ENCODE measurements at regions not wholly inside any gene's neighbourhood (a gene's known extent, or its start where the extent isn't known, plus 50 kb on each side); places are given as distances from the start of the nearest gene placed in this dataset.

GRCh38 chr16:10317425-10318001 is 68.3 kb upstream of the ATF7IP2 start:
- H3K4me3 ChIP-seq = no peak overlapping the region
- intact Hi-C loops (cut with micrococcal nuclease; ENCODE audit: unreplicated experiment) = no loop called here
- TF ChIP-seq, protein P1, sequence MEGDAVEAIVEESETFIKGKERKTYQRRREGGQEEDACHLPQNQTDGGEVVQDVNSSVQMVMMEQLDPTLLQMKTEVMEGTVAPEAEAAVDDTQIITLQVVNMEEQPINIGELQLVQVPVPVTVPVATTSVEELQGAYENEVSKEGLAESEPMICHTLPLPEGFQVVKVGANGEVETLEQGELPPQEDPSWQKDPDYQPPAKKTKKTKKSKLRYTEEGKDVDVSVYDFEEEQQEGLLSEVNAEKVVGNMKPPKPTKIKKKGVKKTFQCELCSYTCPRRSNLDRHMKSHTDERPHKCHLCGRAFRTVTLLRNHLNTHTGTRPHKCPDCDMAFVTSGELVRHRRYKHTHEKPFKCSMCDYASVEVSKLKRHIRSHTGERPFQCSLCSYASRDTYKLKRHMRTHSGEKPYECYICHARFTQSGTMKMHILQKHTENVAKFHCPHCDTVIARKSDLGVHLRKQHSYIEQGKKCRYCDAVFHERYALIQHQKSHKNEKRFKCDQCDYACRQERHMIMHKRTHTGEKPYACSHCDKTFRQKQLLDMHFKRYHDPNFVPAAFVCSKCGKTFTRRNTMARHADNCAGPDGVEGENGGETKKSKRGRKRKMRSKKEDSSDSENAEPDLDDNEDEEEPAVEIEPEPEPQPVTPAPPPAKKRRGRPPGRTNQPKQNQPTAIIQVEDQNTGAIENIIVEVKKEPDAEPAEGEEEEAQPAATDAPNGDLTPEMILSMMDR (conservative IDR thresholded peaks at IDR 0.05) = no peak
- TF ChIP-seq EZH2 (IDR thresholded peaks at IDR 0.05; ENCODE audit: low read depth) = no peak
- H3K27me3 ChIP-seq (ENCODE audit: insufficient read depth, low read depth) = no peaks in the 10 kb centered on the region
- no peaks in the 10 kb centered on the region for H3F3A ChIP-seq (ENCODE audit: insufficient read depth, low read depth)
- H2AFZ ChIP-seq = no peak overlapping the region
- no peaks in the 10 kb centered on the region for H3K36me3 ChIP-seq (ENCODE audit: low read depth)
- no peaks in the 10 kb centered on the region for H4K20me1 ChIP-seq (ENCODE audit: insufficient read depth)
- no peaks in the 10 kb centered on the region for H3K9me3 ChIP-seq (ENCODE audit: insufficient read depth, low read depth)
- no peaks in the 10 kb centered on the region for H3K4me1 ChIP-seq (replicated peaks; ENCODE audit: insufficient read depth)
- H3K9me2 ChIP-seq (ENCODE audit: insufficient read depth) = no peaks in the 10 kb centered on the region
- H3K4me2 ChIP-seq = no peak overlapping the region
- H3K79me2 ChIP-seq (ENCODE audit: low read depth) = no peaks in the 10 kb centered on the region
- ChIA-PET POLR2A (ENCODE audit: unreplicated experiment) (no interaction called here), CTCF (no interaction called here)
- no peak for DNase-seq
- no peak overlapping the region for H3K27ac ChIP-seq
- BruUV-seq (replicated peaks) = no TSS peak

GRCh38 chr16:10318798-10319500 is 66.9 kb upstream of the ATF7IP2 start:
- Histone ChIP-seq H3K27ac (no peak overlapping the region), H3K4me3 (no peak overlapping the region), H3K9me2 (ENCODE audit: insufficient read depth) (no peaks in the 10 kb centered on the region), H3K27me3 (ENCODE audit: insufficient read depth, low read depth) (no peaks in the 10 kb centered on the region), H2AFZ (no peak overlapping the region), H3K79me2 (ENCODE audit: low read depth) (no peaks in the 10 kb centered on the region), H3K4me2 (no peak overlapping the region), H3K4me1 (replicated peaks; ENCODE audit: insufficient read depth) (no peaks in the 10 kb centered on the region), H3K36me3 (ENCODE audit: low read depth) (no peaks in the 10 kb centered on the region), H4K20me1 (ENCODE audit: insufficient read depth) (no peaks in the 10 kb centered on the region), H3F3A (ENCODE audit: insufficient read depth, low read depth) (no peaks in the 10 kb centered on the region), H3K9me3 (ENCODE audit: insufficient read depth, low read depth) (no peaks in the 10 kb centered on the region)
- no peak for DNase-seq
- ChIA-PET POLR2A (ENCODE audit: unreplicated experiment) (no interaction called here), CTCF (no interaction called here)
- BruUV-seq (replicated peaks) = no TSS peak
- intact Hi-C loops (cut with micrococcal nuclease; ENCODE audit: unreplicated experiment) = no loop called here
- no peak for TF ChIP-seq EZH2 (IDR thresholded peaks at IDR 0.05; ENCODE audit: low read depth)
- TF ChIP-seq, protein P1 (conservative IDR thresholded peaks at IDR 0.05) = no peak

DNA sequence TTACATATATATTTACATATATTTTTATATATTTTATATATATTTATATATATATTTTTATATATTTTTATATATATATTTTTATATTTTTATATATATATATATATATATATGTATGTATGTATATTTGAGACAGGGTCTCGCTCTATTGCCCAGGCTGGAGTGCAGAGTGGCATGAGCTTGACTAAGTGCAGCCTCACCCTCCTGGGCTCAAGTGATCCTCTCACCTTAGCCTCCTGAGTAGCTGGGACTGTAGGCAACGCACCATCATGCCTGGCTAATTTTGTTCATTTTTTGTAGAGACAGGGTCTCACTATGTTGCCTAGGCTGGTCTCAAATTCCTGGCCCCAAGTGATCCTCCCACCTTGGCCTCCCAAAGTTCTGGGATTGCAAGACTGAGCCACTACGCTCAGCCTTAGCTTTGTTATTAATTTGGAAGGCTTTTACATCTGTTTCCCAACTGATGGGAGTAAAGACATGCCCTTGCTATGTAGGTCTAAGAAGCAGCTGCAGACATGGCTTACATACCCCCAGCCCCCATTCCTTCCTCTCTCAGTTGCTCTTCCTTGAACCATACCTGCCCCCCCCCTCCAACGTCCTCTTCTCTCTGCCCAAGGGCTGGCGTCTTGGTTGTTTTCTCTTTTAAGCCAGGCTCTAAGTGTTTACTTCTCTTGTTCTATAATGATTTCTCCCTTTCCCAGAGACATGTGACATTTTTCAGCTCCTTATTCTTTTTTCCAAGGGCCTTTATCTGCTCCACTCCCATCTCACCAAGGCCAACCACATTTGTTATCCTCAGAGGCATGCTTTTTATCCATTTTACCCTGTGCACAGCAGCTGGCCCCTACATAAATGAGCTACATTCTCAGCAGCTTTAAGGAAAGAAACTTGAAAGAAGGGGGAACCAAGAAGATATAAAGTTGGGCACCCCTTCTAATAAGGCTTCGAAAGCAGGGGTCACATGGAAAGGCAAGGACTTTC is 64.2 kb upstream of the ATF7IP2 start:
- H3F3A ChIP-seq (ENCODE audit: insufficient read depth, low read depth) = no peaks in the 10 kb centered on the region
- TF ChIP-seq, protein P1 (conservative IDR thresholded peaks at IDR 0.05) = no peak
- no peak for TF ChIP-seq EZH2 (IDR thresholded peaks at IDR 0.05; ENCODE audit: low read depth)
- H3K27ac ChIP-seq = no peak overlapping the region
- no peaks in the 10 kb centered on the region for H3K9me2 ChIP-seq (ENCODE audit: insufficient read depth)
- no peaks in the 10 kb centered on the region for H3K36me3 ChIP-seq (ENCODE audit: low read depth)
- H3K9me3 ChIP-seq (ENCODE audit: insufficient read depth, low read depth) = no peaks in the 10 kb centered on the region
- POLR2A ChIA-PET (ENCODE audit: unreplicated experiment) = no interaction called here
- H3K4me2 ChIP-seq = no peak overlapping the region
- DNase-seq = no peak
- H2AFZ ChIP-seq = no peak overlapping the region
- no peak overlapping the region for H3K4me3 ChIP-seq
- H3K27me3 ChIP-seq (ENCODE audit: insufficient read depth, low read depth) = no peaks in the 10 kb centered on the region
- no peaks in the 10 kb centered on the region for H4K20me1 ChIP-seq (ENCODE audit: insufficient read depth)
- no peaks in the 10 kb centered on the region for H3K79me2 ChIP-seq (ENCODE audit: low read depth)
- no TSS peak for BruUV-seq (replicated peaks)
- intact Hi-C loops (cut with micrococcal nuclease; ENCODE audit: unreplicated experiment) = no loop called here
- CTCF ChIA-PET = interaction anchor here (0.5 kb wide), 1 partner anchor 1441 kb away, joined by 3 read pairs; no protein-coding TSS in a partner anchor
- H3K4me1 ChIP-seq (replicated peaks; ENCODE audit: insufficient read depth) = no peaks in the 10 kb centered on the region

Measured in PC-9 (cell line).